ENCODE measurements at regions not wholly inside any gene's neighbourhood (a gene's known extent, or its start where the extent isn't known, plus 50 kb on each side); places are given as distances from the start of the nearest gene placed in this dataset.

DNA sequence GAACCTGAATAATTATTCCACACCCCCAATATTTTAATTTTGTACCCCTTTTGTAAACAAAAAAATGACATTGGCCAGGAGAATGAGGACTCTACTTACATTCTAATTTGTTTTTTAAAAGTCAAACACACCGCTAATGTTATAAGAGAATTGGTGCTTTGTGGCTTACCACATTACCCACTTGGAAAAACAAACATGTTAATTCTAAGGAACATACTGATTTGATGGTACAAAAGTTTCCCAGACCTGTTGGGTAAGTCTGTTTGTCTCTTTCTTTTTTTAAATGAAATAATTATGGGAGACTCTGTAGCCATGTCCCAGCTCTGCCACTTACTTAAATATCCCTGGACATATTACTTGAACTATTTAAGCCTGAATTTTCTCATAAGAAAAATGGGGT is 352.5 kb upstream of the C2CD4B start:
- TF ChIP-seq POLR2A (IDR thresholded peaks at IDR 0.05; ENCODE audit: low read depth, low read length), result no peak
- TF ChIP-seq TAF1 (IDR thresholded peaks at IDR 0.05; ENCODE audit: low read depth, low read length), result no peak
- no peak for TF ChIP-seq SPI1 (IDR thresholded peaks at IDR 0.05; ENCODE audit: low read depth, low read length)
